Thoracic aorta (tissue), 2 donors: ENCODE measurements at regions not wholly inside any gene's neighbourhood (a gene's known extent, or its start where the extent isn't known, plus 50 kb on each side); places are given as distances from the start of the nearest gene placed in this dataset.

Experiments used
- ATAC-seq: fragments of 150-250 bp; one replicate; pipeline ENCODE4 v1.8.0; 2017; ENCODE audit warnings: low read depth; ENCODE audit not compliant: insufficient number of reproducible peaks, low FRiP score
- DNase-seq: peaks from one replicate; pipeline ENCODE4 v3.0.0-alpha.2; 2020; ENCODE audit warnings: low spot score
- H3K27ac ChIP-seq, 2 donors: fragments of 200-600 bp; sonication (generic); 1 replicate in 1 of 2; 2 replicates in 1 of 2; pipeline ENCODE4 v1.5.1; 2016; ENCODE audit warnings: mild to moderate bottlenecking in 2 of 2, moderate library complexity in 2 of 2
- H3K27me3 ChIP-seq: fragments of 200-600 bp; sonication (generic); replicated peaks from 2 replicates; pipeline ENCODE4 v1.6.0; 2016; ENCODE audit warnings: mild to moderate bottlenecking; ENCODE audit not compliant: insufficient read depth
- H3K36me3 ChIP-seq: fragments of 200-600 bp; sonication (generic); one replicate; pipeline ENCODE4 v1.5.1; 2016
- H3K4me1 ChIP-seq, 2 donors: fragments of 200-600 bp; sonication (generic); 1 replicate in 1 of 2; 2 replicates in 1 of 2; pipeline versions ENCODE4 v1.5.1 to v1.6.0; 2016; ENCODE audit warnings: low read depth in 2 of 2, mild to moderate bottlenecking in 1 of 2; ENCODE audit not compliant: control insufficient read depth in 1 of 2
- H3K4me3 ChIP-seq: fragments of 200-600 bp; sonication (generic); 2 replicates; pipeline ENCODE4 v1.5.1; 2016; ENCODE audit warnings: mild to moderate bottlenecking
- H3K9me3 ChIP-seq: fragments of 200-600 bp; sonication (generic); 2 replicates; pipeline ENCODE4 v1.5.1; 2016
- CTCF ChIP-seq: fragments of 200-600 bp; sonication (generic); IDR thresholded peaks from one replicate; pipeline ENCODE4 v1.5.1; 2019; ENCODE audit warnings: antibody characterized with exemption

- no peak for TF ChIP-seq CTCF
- H3K4me1 ChIP-seq: no peaks in the 10 kb centered on the region
- no peak overlapping the region for H3K4me3 ChIP-seq
- H3K36me3 ChIP-seq: no peaks in the 10 kb centered on the region
- no peaks in the 10 kb centered on the region for H3K9me3 ChIP-seq
- DNase-seq: no peak
- no peak overlapping the region for H3K27ac ChIP-seq
- no peak for ATAC-seq
- H3K27me3 ChIP-seq: no peaks in the 10 kb centered on the region
These were observed 375.5 kb downstream of the HACE1 start for GRCh38 chr6:104484191-104484590.

GRCh38 chr6:104483225-104483834 lies 376.4 kb downstream of the HACE1 start:
- no peak overlapping the region for H3K27ac ChIP-seq
- no peak for ATAC-seq
- no peaks in the 10 kb centered on the region for H3K36me3 ChIP-seq
- H3K9me3 ChIP-seq: no peaks in the 10 kb centered on the region
- no peak for TF ChIP-seq CTCF
- no peak for DNase-seq
- H3K27me3 ChIP-seq: no peaks in the 10 kb centered on the region
- no peaks in the 10 kb centered on the region for H3K4me1 ChIP-seq
- H3K4me3 ChIP-seq: no peak overlapping the region

- Histone ChIP-seq H3K4me3 (no peak overlapping the region), H3K4me1 (no peaks in the 10 kb centered on the region), H3K27ac (no peak overlapping the region), H3K9me3 (no peaks in the 10 kb centered on the region), H3K36me3 (no peaks in the 10 kb centered on the region), H3K27me3 (no peaks in the 10 kb centered on the region)
- DNase-seq: no peak
- no peak for TF ChIP-seq CTCF
- no peak for ATAC-seq
These were observed 382.1 kb downstream of the HACE1 start for GRCh38 chr6:104477569-104477968.

GRCh38 chr6:104473021-104473429 lies 386.7 kb downstream of the HACE1 start:
- no peak for TF ChIP-seq CTCF
- Histone ChIP-seq H3K27me3 (no peaks in the 10 kb centered on the region), H3K9me3 (no peaks in the 10 kb centered on the region), H3K27ac (no peak overlapping the region), H3K4me3 (no peak overlapping the region), H3K4me1 (no peaks in the 10 kb centered on the region), H3K36me3 (no peaks in the 10 kb centered on the region)
- no peak for ATAC-seq
- no peak for DNase-seq

GRCh38 chr6:104472021-104472901 lies 387.5 kb downstream of the HACE1 start:
- no peaks in the 10 kb centered on the region for H3K4me1 ChIP-seq

More at GRCh38 chr6:104472021-104472901, 387.5 kb downstream of the HACE1 start:
- ATAC-seq: no peak
- Histone ChIP-seq H3K27ac (no peak overlapping the region), H3K4me3 (no peak overlapping the region), H3K36me3 (no peaks in the 10 kb centered on the region), H3K9me3 (no peaks in the 10 kb centered on the region), H3K27me3 (no peaks in the 10 kb centered on the region)
- TF ChIP-seq CTCF: no peak
- no peak for DNase-seq
